ENCODE measurements at regions not wholly inside any gene's neighbourhood (a gene's known extent, or its start where the extent isn't known, plus 50 kb on each side); places are given as distances from the start of the nearest gene placed in this dataset.
"Not testable (repeated sequence)": the region's sequence is repeated elsewhere in the genome, so short reads cannot be mapped to it uniquely, and the experiment has no call there.

- no peaks in the 10 kb centered on the region for H3K79me1 ChIP-seq (replicated peaks; ENCODE audit: low read length, poor library complexity, severe bottlenecking)
- no peak overlapping the region for H3K27ac ChIP-seq (ENCODE audit: low read length, poor library complexity, severe bottlenecking)
Measured at GRCh38 chr3:117052395-117052794, 342.8 kb downstream of the TUSC7 start.

GRCh38 chr3:117054556-117054955 lies 345.0 kb downstream of the TUSC7 start:
- Histone ChIP-seq H3K27me3 (ENCODE audit: control insufficient read depth in 1 of 2, insufficient read depth in 1 of 2, low read length in 2 of 2) (no peaks in the 10 kb centered on the region), H2AFZ (ENCODE audit: low read depth, low read length) (no peak overlapping the region), H3K4me2 (ENCODE audit: low read length, poor library complexity, severe bottlenecking) (no peak overlapping the region), H3K79me1 (replicated peaks; ENCODE audit: low read length, poor library complexity, severe bottlenecking) (no peaks in the 10 kb centered on the region), H3K4me3 (ENCODE audit: insufficient read depth in 1 of 2, low read depth in 1 of 2, low read length in 2 of 2) (no peak overlapping the region), H3K27ac (ENCODE audit: low read length, poor library complexity, severe bottlenecking) (no peak overlapping the region), H3K9ac (ENCODE audit: low read length) (no peak overlapping the region), H3K4ac (ENCODE audit: low read depth in 1 of 2, low read length in 2 of 2) (no peak overlapping the region), H3K14ac (ENCODE audit: low read length in 2 of 2) (no peak overlapping the region), H2BK15ac (ENCODE audit: low read depth, poor library complexity, severe bottlenecking) (no peak overlapping the region), H3K23ac (ENCODE audit: low read length in 2 of 2) (no peak overlapping the region), H3K9me3 (ENCODE audit: control insufficient read depth, low read length) (no peaks in the 10 kb centered on the region), H2BK5ac (ENCODE audit: low read depth, low read length, poor library complexity, severe bottlenecking) (no peak overlapping the region), H4K8ac (ENCODE audit: low read length) (no peak overlapping the region), H3K36me3 (ENCODE audit: control insufficient read depth in 1 of 2, insufficient read depth in 2 of 2, low read depth in 1 of 2, low read length in 2 of 2) (no peaks in the 10 kb centered on the region), H2BK12ac (ENCODE audit: low read length in 2 of 2) (no peak overlapping the region), H3K4me1 (ENCODE audit: control insufficient read depth, insufficient read depth, low read depth, low read length) (no peaks in the 10 kb centered on the region), H2AK5ac (ENCODE audit: low read length, severe bottlenecking) (no peak overlapping the region), H4K91ac (ENCODE audit: low read length) (no peak overlapping the region), H2BK120ac (ENCODE audit: low read depth, low read length) (no peak overlapping the region), H3K18ac (ENCODE audit: low read depth in 1 of 2, low read length in 2 of 2) (peak overlapping the region in 1 of 2 experiments; percentile 30)
- WGBS, result 89% methylated on average over 2 of the region's 2 CpGs
- DNase-seq, result no peak

More at GRCh38 chr3:117052395-117052794, 342.8 kb downstream of the TUSC7 start:
- Histone ChIP-seq H4K91ac (ENCODE audit: low read length) (no peak overlapping the region), H3K36me3 (ENCODE audit: control insufficient read depth in 1 of 2, insufficient read depth in 2 of 2, low read depth in 1 of 2, low read length in 2 of 2) (no peaks in the 10 kb centered on the region), H3K4me1 (ENCODE audit: control insufficient read depth, insufficient read depth, low read depth, low read length) (no peaks in the 10 kb centered on the region), H2BK5ac (ENCODE audit: low read depth, low read length, poor library complexity, severe bottlenecking) (no peak overlapping the region), H3K27me3 (ENCODE audit: control insufficient read depth in 1 of 2, insufficient read depth in 1 of 2, low read length in 2 of 2) (no peaks in the 10 kb centered on the region), H3K4me2 (ENCODE audit: low read length, poor library complexity, severe bottlenecking) (no peak overlapping the region), H3K23ac (ENCODE audit: low read length in 2 of 2) (no peak overlapping the region), H3K4ac (ENCODE audit: low read depth in 1 of 2, low read length in 2 of 2) (no peak overlapping the region), H3K9ac (ENCODE audit: low read length) (no peak overlapping the region), H3K18ac (ENCODE audit: low read depth in 1 of 2, low read length in 2 of 2) (no peak overlapping the region), H3K4me3 (ENCODE audit: insufficient read depth in 1 of 2, low read depth in 1 of 2, low read length in 2 of 2) (no peak overlapping the region), H2BK120ac (ENCODE audit: low read depth, low read length) (no peak overlapping the region), H4K8ac (ENCODE audit: low read length) (no peak overlapping the region), H3K14ac (ENCODE audit: low read length in 2 of 2) (no peak overlapping the region), H2BK15ac (ENCODE audit: low read depth, poor library complexity, severe bottlenecking) (no peak overlapping the region), H2AK5ac (ENCODE audit: low read length, severe bottlenecking) (no peak overlapping the region), H3K9me3 (ENCODE audit: control insufficient read depth, low read length) (no peaks in the 10 kb centered on the region), H2BK12ac (ENCODE audit: low read length in 2 of 2) (no peak overlapping the region), H2AFZ (ENCODE audit: low read depth, low read length) (no peak overlapping the region)
- peak; percentile 24 for DNase-seq
- WGBS, result 85% methylated on average over 1 of the region's 5 CpGs

- H2BK15ac ChIP-seq (ENCODE audit: low read depth, poor library complexity, severe bottlenecking); H3K4me1 ChIP-seq (ENCODE audit: control insufficient read depth, insufficient read depth, low read depth, low read length); H3K9ac ChIP-seq (ENCODE audit: low read length): not testable (repeated sequence)
Measured at GRCh38 chr3:117056946-117057345, 347.4 kb downstream of the TUSC7 start.

GRCh38 chr3:117059067-117059955 lies 349.7 kb downstream of the TUSC7 start:
- H2BK5ac ChIP-seq (ENCODE audit: low read depth, low read length, poor library complexity, severe bottlenecking), result no peak overlapping the region
- no peak overlapping the region for H4K8ac ChIP-seq (ENCODE audit: low read length)
- H3K9me3 ChIP-seq (ENCODE audit: control insufficient read depth, low read length), result no peaks in the 10 kb centered on the region
- no peaks in the 10 kb centered on the region for H3K27me3 ChIP-seq (ENCODE audit: control insufficient read depth in 1 of 2, insufficient read depth in 1 of 2, low read length in 2 of 2)
- 83% methylated on average over 1 of the region's 6 CpGs for WGBS
- no peak overlapping the region for H4K91ac ChIP-seq (ENCODE audit: low read length)
- H3K4me3 ChIP-seq (ENCODE audit: insufficient read depth in 1 of 2, low read depth in 1 of 2, low read length in 2 of 2), result no peak overlapping the region
- H2AFZ ChIP-seq (ENCODE audit: low read depth, low read length), result no peak overlapping the region
- no peak overlapping the region for H2BK15ac ChIP-seq (ENCODE audit: low read depth, poor library complexity, severe bottlenecking)
- H3K18ac ChIP-seq (ENCODE audit: low read depth in 1 of 2, low read length in 2 of 2), result no peak overlapping the region
- H3K9ac ChIP-seq (ENCODE audit: low read length), result peak overlapping the region; percentile 24
- H2AK5ac ChIP-seq (ENCODE audit: low read length, severe bottlenecking), result no peak overlapping the region
- DNase-seq, result peak; percentile 58
- H2BK12ac ChIP-seq (ENCODE audit: low read length in 2 of 2), result no peak overlapping the region
- H3K4me1 ChIP-seq (ENCODE audit: control insufficient read depth, insufficient read depth, low read depth, low read length), result no peaks in the 10 kb centered on the region
- no peak overlapping the region for H3K4ac ChIP-seq (ENCODE audit: low read depth in 1 of 2, low read length in 2 of 2)
- no peak overlapping the region for H3K14ac ChIP-seq (ENCODE audit: low read length in 2 of 2)
- H3K79me1 ChIP-seq (replicated peaks; ENCODE audit: low read length, poor library complexity, severe bottlenecking), result no peaks in the 10 kb centered on the region
- H3K36me3 ChIP-seq (ENCODE audit: control insufficient read depth in 1 of 2, insufficient read depth in 2 of 2, low read depth in 1 of 2, low read length in 2 of 2), result no peaks in the 10 kb centered on the region
- H2BK120ac ChIP-seq (ENCODE audit: low read depth, low read length), result no peak overlapping the region
- no peak overlapping the region for H3K27ac ChIP-seq (ENCODE audit: low read length, poor library complexity, severe bottlenecking)
- no peak overlapping the region for H3K4me2 ChIP-seq (ENCODE audit: low read length, poor library complexity, severe bottlenecking)
- no peak overlapping the region for H3K23ac ChIP-seq (ENCODE audit: low read length in 2 of 2)

More at GRCh38 chr3:117056946-117057345, 347.4 kb downstream of the TUSC7 start:
- not testable (repeated sequence) for H4K91ac ChIP-seq (ENCODE audit: low read length); H3K4me3 ChIP-seq (ENCODE audit: insufficient read depth in 1 of 2, low read depth in 1 of 2, low read length in 2 of 2); H3K36me3 ChIP-seq (ENCODE audit: control insufficient read depth in 1 of 2, insufficient read depth in 2 of 2, low read depth in 1 of 2, low read length in 2 of 2); H3K4me2 ChIP-seq (ENCODE audit: low read length, poor library complexity, severe bottlenecking); H3K9me3 ChIP-seq (ENCODE audit: control insufficient read depth, low read length); H2BK12ac ChIP-seq (ENCODE audit: low read length in 2 of 2); H2BK5ac ChIP-seq (ENCODE audit: low read depth, low read length, poor library complexity, severe bottlenecking); H2AK5ac ChIP-seq (ENCODE audit: low read length, severe bottlenecking); H3K14ac ChIP-seq (ENCODE audit: low read length in 2 of 2); DNase-seq; H4K8ac ChIP-seq (ENCODE audit: low read length); H3K79me1 ChIP-seq (replicated peaks; ENCODE audit: low read length, poor library complexity, severe bottlenecking); H3K18ac ChIP-seq (ENCODE audit: low read depth in 1 of 2, low read length in 2 of 2); H2BK120ac ChIP-seq (ENCODE audit: low read depth, low read length); H3K27ac ChIP-seq (ENCODE audit: low read length, poor library complexity, severe bottlenecking); H3K23ac ChIP-seq (ENCODE audit: low read length in 2 of 2); H3K4ac ChIP-seq (ENCODE audit: low read depth in 1 of 2, low read length in 2 of 2); H3K27me3 ChIP-seq (ENCODE audit: control insufficient read depth in 1 of 2, insufficient read depth in 1 of 2, low read length in 2 of 2); H2AFZ ChIP-seq (ENCODE audit: low read depth, low read length)
- WGBS, result 100% methylated on average over 3 of the region's 5 CpGs

Measured in mesenchymal stem cell (in vitro differentiated cells and primary cell).